Omental fat pad (tissue), 3 donors: ENCODE measurements at regions not wholly inside any gene's neighbourhood (a gene's known extent, or its start where the extent isn't known, plus 50 kb on each side); places are given as distances from the start of the nearest gene placed in this dataset.

Source experiments
- ATAC-seq: fragments of 150-250 bp; one replicate; pipeline ENCODE4 v1.9.1; 2016; ENCODE audit warnings: mild to moderate bottlenecking, moderate library complexity; ENCODE audit not compliant: low FRiP score
- DNase-seq: peaks from one replicate; pipeline ENCODE4 v3.0.0-alpha.2; 2019; ENCODE audit warnings: low spot score
- CTCF ChIP-seq, 3 donors: fragments of 450-650 bp; IDR thresholded peaks; one replicate each; pipeline ENCODE4 v1.5.1; 2016 to 2017; ENCODE audit warnings: antibody characterized with exemption in 3 of 3, mild to moderate bottlenecking in 3 of 3, moderate library complexity in 2 of 3

- no peak for TF ChIP-seq CTCF (IDR thresholded peaks at IDR 0.05)
- DNase-seq, result no peak
- ATAC-seq, result no peak
Observed at GRCh38 chr13:93173654-93174053, 53.0 kb upstream of the GPC6 start.

GRCh38 chr13:93174260-93174659 is 52.3 kb upstream of the GPC6 start:
- DNase-seq (no peak), ATAC-seq (no peak)
- TF ChIP-seq CTCF (IDR thresholded peaks at IDR 0.05), result no peak
